ENCODE measurements at regions not wholly inside any gene's neighbourhood (a gene's known extent, or its start where the extent isn't known, plus 50 kb on each side); places are given as distances from the start of the nearest gene placed in this dataset.

GRCh38 chr20:6240059-6240458, 117.2 kb upstream of the FERMT1 start:
- TF ChIP-seq CTCF (IDR thresholded peaks at IDR 0.05 in 8 of 11, conservative IDR thresholded peaks at IDR 0.05 in 3 of 11) (no peak), POLR2A (IDR thresholded peaks at IDR 0.05) (no peak)

All from spleen (tissue), 7 donors.